ENCODE measurements at regions not wholly inside any gene's neighbourhood (a gene's known extent, or its start where the extent isn't known, plus 50 kb on each side); places are given as distances from the start of the nearest gene placed in this dataset.

DNA sequence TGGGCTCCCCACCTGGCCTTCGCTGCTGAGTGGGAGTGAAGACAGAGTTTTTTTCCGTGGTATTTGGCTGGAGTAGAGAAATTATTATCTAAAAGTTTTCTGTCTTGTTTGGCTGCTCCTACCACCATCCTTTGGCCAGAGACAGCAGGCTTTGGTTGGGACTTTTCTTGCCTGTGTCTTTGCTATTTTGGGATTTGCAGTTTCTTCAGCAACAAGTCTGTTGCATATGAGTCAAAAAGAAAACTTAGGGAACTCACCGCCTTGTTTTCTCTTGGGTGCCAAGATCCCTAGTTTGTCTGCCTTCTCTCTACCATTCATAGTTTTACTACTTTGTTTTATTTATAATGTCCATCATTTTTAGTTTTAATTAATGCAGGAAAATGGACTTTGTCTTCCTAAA lies 683.8 kb downstream of the DOK5 start:
- TF ChIP-seq CTCF (IDR thresholded peaks at IDR 0.05) (no peak), EP300 (IDR thresholded peaks at IDR 0.05) (no peak)
